GM12878 (cell line): ENCODE measurements at regions not wholly inside any gene's neighbourhood (a gene's known extent, or its start where the extent isn't known, plus 50 kb on each side); places are given as distances from the start of the nearest gene placed in this dataset.

Source experiments
- BACH1 ChIP-seq: fragments of 450-650 bp; IDR thresholded peaks from 2 replicates; pipeline ENCODE4 v1.6.1; 2017; ENCODE audit warnings: mild to moderate bottlenecking, borderline replicate concordance
- CHD1 ChIP-seq: IDR thresholded peaks from 2 replicates; pipeline ENCODE4 v1.6.1; 2012; ENCODE audit warnings: low read depth, low read length, improper control_type of control experiment
- CREB1 ChIP-seq: IDR thresholded peaks from 2 replicates; pipeline ENCODE4 v1.6.1; 2012; ENCODE audit warnings: low read depth, mild to moderate bottlenecking, inconsistent platforms
- ETV6 ChIP-seq, 2 experiments: fragments of 450-650 bp in 1 of 2; IDR thresholded peaks in 1 of 2; conservative IDR thresholded peaks in 1 of 2; 2 replicates each; pipeline ENCODE4 v1.6.1; 2014; ENCODE audit warnings: antibody characterized with exemption in 1 of 2, borderline replicate concordance in 1 of 2, low read depth in 1 of 2, mild to moderate bottlenecking in 1 of 2, moderate library complexity in 1 of 2
- FOXK2 ChIP-seq: fragments of 450-650 bp; IDR thresholded peaks from 2 replicates; pipeline ENCODE4 v1.6.1; 2017; ENCODE audit warnings: mild to moderate bottlenecking, moderate library complexity
- FOXM1 ChIP-seq: IDR thresholded peaks from 2 replicates; pipeline ENCODE4 v1.6.1; 2012; ENCODE audit warnings: low read depth, mild to moderate bottlenecking, inconsistent platforms, low read length, moderate library complexity
- GABPA ChIP-seq: IDR thresholded peaks from 2 replicates; pipeline ENCODE4 v1.6.1; 2014; ENCODE audit warnings: antibody characterized with exemption, low read depth, mild to moderate bottlenecking, inconsistent platforms
- HDAC2 ChIP-seq: fragments of 200-600 bp; sonication (generic); IDR thresholded peaks from 2 replicates; pipeline ENCODE4 v1.6.1; 2017
- KLF5 ChIP-seq: fragments of 450-650 bp; IDR thresholded peaks from 2 replicates; pipeline ENCODE4 v1.6.1; 2014; ENCODE audit warnings: mild to moderate bottlenecking; ENCODE audit not compliant: partially characterized antibody
- MYC ChIP-seq: IDR thresholded peaks from 2 replicates; pipeline ENCODE4 v1.6.1; 2011; ENCODE audit warnings: mild to moderate bottlenecking, low read length, moderate library complexity, inconsistent platforms; ENCODE audit not compliant: insufficient read depth, insufficient replicate concordance, insufficient read length, severe bottlenecking
- NFIC ChIP-seq: IDR thresholded peaks from 2 replicates; pipeline ENCODE4 v1.6.1; 2012; ENCODE audit warnings: low read depth, mild to moderate bottlenecking, inconsistent platforms, low read length, moderate library complexity
- NR2F1 ChIP-seq: fragments of 450-650 bp; conservative IDR thresholded peaks from 2 replicates; pipeline ENCODE4 v1.6.1; 2017; ENCODE audit warnings: mild to moderate bottlenecking
- PAX5 ChIP-seq: IDR thresholded peaks from 2 replicates; pipeline ENCODE4 v1.6.1; 2011; ENCODE audit warnings: low read depth, low read length, borderline replicate concordance
- POU2F2 ChIP-seq: IDR thresholded peaks from 3 replicates; pipeline ENCODE4 v1.6.1; 2011; ENCODE audit warnings: low read depth, mild to moderate bottlenecking, low read length, borderline replicate concordance
- RAD51 ChIP-seq: fragments of 450-650 bp; IDR thresholded peaks from 2 replicates; pipeline ENCODE4 v1.6.1; 2016; ENCODE audit warnings: moderate library complexity, mild to moderate bottlenecking, inconsistent platforms
- RB1 ChIP-seq: fragments of 450-650 bp; formaldehyde crosslinking; IDR thresholded peaks from 2 replicates; pipeline ENCODE4 v1.6.1; 2017; ENCODE audit warnings: mild to moderate bottlenecking, borderline replicate concordance
- SREBF2 ChIP-seq: IDR thresholded peaks from 2 replicates; pipeline ENCODE4 v1.6.1; 2012; ENCODE audit warnings: mild to moderate bottlenecking, low read length
- TCF7 ChIP-seq: IDR thresholded peaks from 2 replicates; pipeline ENCODE4 v1.6.1; 2014; ENCODE audit warnings: antibody characterized with exemption, borderline replicate concordance
- TF ChIP-seq, protein P1 (sequence below): fragments of 450-650 bp; IDR thresholded peaks from 2 replicates; pipeline ENCODE4 v1.6.1; 2017; ENCODE audit warnings: antibody characterized with exemption, mild to moderate bottlenecking, moderate library complexity
- TF ChIP-seq, protein P2 (sequence below): fragments of 450-650 bp; IDR thresholded peaks from 2 replicates; pipeline ENCODE4 v1.6.1; 2017; ENCODE audit warnings: mild to moderate bottlenecking, moderate library complexity
- TF ChIP-seq, protein P3 (sequence below): IDR thresholded peaks from 2 replicates; pipeline ENCODE4 v1.6.1; 2012; ENCODE audit warnings: low read depth, low read length, improper control_type of control experiment
- TF ChIP-seq, protein P4 (sequence below): IDR thresholded peaks from 2 replicates; pipeline ENCODE4 v1.6.1; 2012; ENCODE audit warnings: low read depth, low read length, improper control_type of control experiment
- TF ChIP-seq, protein P5 (sequence below): IDR thresholded peaks from 2 replicates; pipeline ENCODE4 v1.6.1; 2012; ENCODE audit warnings: low read length, inconsistent platforms

DNA sequence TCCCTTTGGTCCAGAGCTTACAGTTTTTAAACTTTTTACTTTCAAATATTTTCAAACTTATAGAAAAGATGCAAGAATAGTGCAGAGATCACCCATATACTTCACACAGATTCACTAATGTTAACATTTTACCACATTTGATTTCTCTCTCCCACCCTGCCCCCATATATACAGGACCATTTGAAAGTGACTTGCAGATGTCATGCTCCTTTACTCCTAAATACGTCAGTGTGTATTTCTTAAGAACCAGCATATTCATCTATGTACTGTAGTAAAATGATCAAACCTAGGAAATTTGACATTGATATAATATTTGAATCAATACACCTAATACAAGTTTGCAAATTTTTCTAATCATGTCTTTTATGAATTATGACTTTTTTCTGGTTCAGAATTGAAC is 100.4 kb upstream of the CHD1 start (continued):
- TF ChIP-seq, protein P1, sequence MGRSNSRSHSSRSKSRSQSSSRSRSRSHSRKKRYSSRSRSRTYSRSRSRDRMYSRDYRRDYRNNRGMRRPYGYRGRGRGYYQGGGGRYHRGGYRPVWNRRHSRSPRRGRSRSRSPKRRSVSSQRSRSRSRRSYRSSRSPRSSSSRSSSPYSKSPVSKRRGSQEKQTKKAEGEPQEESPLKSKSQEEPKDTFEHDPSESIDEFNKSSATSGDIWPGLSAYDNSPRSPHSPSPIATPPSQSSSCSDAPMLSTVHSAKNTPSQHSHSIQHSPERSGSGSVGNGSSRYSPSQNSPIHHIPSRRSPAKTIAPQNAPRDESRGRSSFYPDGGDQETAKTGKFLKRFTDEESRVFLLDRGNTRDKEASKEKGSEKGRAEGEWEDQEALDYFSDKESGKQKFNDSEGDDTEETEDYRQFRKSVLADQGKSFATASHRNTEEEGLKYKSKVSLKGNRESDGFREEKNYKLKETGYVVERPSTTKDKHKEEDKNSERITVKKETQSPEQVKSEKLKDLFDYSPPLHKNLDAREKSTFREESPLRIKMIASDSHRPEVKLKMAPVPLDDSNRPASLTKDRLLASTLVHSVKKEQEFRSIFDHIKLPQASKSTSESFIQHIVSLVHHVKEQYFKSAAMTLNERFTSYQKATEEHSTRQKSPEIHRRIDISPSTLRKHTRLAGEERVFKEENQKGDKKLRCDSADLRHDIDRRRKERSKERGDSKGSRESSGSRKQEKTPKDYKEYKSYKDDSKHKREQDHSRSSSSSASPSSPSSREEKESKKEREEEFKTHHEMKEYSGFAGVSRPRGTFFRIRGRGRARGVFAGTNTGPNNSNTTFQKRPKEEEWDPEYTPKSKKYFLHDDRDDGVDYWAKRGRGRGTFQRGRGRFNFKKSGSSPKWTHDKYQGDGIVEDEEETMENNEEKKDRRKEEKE, result no peak
- TF ChIP-seq FOXK2, result no peak
- no peak for TF ChIP-seq MYC
- no peak for TF ChIP-seq RAD51
- TF ChIP-seq RB1, result no peak
- no peak for TF ChIP-seq HDAC2
- TF ChIP-seq, protein P2, sequence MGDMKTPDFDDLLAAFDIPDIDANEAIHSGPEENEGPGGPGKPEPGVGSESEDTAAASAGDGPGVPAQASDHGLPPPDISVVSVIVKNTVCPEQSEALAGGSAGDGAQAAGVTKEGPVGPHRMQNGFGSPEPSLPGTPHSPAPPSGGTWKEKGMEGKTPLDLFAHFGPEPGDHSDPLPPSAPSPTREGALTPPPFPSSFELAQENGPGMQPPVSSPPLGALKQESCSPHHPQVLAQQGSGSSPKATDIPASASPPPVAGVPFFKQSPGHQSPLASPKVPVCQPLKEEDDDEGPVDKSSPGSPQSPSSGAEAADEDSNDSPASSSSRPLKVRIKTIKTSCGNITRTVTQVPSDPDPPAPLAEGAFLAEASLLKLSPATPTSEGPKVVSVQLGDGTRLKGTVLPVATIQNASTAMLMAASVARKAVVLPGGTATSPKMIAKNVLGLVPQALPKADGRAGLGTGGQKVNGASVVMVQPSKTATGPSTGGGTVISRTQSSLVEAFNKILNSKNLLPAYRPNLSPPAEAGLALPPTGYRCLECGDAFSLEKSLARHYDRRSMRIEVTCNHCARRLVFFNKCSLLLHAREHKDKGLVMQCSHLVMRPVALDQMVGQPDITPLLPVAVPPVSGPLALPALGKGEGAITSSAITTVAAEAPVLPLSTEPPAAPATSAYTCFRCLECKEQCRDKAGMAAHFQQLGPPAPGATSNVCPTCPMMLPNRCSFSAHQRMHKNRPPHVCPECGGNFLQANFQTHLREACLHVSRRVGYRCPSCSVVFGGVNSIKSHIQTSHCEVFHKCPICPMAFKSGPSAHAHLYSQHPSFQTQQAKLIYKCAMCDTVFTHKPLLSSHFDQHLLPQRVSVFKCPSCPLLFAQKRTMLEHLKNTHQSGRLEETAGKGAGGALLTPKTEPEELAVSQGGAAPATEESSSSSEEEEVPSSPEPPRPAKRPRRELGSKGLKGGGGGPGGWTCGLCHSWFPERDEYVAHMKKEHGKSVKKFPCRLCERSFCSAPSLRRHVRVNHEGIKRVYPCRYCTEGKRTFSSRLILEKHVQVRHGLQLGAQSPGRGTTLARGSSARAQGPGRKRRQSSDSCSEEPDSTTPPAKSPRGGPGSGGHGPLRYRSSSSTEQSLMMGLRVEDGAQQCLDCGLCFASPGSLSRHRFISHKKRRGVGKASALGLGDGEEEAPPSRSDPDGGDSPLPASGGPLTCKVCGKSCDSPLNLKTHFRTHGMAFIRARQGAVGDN, result no peak
- TF ChIP-seq ETV6 (conservative IDR thresholded peaks at IDR 0.05 in 1 of 2, IDR thresholded peaks at IDR 0.05 in 1 of 2; ENCODE audit: borderline replicate concordance in 1 of 2, low read depth in 1 of 2), result peak in 1 of 2 experiments; percentile 40; a peak in 1 of 4 replicates
- TF ChIP-seq CHD1, result no peak
- TF ChIP-seq, protein P3, sequence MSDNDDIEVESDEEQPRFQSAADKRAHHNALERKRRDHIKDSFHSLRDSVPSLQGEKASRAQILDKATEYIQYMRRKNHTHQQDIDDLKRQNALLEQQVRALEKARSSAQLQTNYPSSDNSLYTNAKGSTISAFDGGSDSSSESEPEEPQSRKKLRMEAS, result no peak
- TF ChIP-seq GABPA, result no peak
- no peak for TF ChIP-seq NR2F1
- 0 out of 2 replicates have a peak, but pooled peaks have one; percentile 29 for TF ChIP-seq CREB1
- TF ChIP-seq, protein P4, sequence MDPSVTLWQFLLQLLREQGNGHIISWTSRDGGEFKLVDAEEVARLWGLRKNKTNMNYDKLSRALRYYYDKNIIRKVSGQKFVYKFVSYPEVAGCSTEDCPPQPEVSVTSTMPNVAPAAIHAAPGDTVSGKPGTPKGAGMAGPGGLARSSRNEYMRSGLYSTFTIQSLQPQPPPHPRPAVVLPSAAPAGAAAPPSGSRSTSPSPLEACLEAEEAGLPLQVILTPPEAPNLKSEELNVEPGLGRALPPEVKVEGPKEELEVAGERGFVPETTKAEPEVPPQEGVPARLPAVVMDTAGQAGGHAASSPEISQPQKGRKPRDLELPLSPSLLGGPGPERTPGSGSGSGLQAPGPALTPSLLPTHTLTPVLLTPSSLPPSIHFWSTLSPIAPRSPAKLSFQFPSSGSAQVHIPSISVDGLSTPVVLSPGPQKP, result no peak
- TF ChIP-seq SREBF2, result no peak
- TF ChIP-seq KLF5, result no peak
- TF ChIP-seq PAX5, result peak; percentile 40; the same call in 1 of the 2 replicates
- TF ChIP-seq BACH1, result no peak
- TF ChIP-seq NFIC, result peak; percentile 42; the same call in 1 of the 2 replicates
- TF ChIP-seq FOXM1, result no peak
- no peak for TF ChIP-seq TCF7
- no peak for TF ChIP-seq POU2F2
- TF ChIP-seq, protein P5, sequence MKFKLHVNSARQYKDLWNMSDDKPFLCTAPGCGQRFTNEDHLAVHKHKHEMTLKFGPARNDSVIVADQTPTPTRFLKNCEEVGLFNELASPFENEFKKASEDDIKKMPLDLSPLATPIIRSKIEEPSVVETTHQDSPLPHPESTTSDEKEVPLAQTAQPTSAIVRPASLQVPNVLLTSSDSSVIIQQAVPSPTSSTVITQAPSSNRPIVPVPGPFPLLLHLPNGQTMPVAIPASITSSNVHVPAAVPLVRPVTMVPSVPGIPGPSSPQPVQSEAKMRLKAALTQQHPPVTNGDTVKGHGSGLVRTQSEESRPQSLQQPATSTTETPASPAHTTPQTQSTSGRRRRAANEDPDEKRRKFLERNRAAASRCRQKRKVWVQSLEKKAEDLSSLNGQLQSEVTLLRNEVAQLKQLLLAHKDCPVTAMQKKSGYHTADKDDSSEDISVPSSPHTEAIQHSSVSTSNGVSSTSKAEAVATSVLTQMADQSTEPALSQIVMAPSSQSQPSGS, result no peak
